ENCODE measurements at regions not wholly inside any gene's neighbourhood (a gene's known extent, or its start where the extent isn't known, plus 50 kb on each side); places are given as distances from the start of the nearest gene placed in this dataset.

- Histone ChIP-seq H3K36me3 (ENCODE audit: insufficient read depth, low read length) (no peaks in the 10 kb centered on the region), H3K4me3 (ENCODE audit: insufficient read depth, low read depth, low read length) (no peak overlapping the region), H3K9ac (ENCODE audit: low read length) (no peak overlapping the region), H3K27ac (ENCODE audit: low read depth, low read length) (no peak overlapping the region), H2AFZ (ENCODE audit: low read depth, low read length) (no peak overlapping the region), H3K4me1 (ENCODE audit: insufficient read depth, low read length) (no peaks in the 10 kb centered on the region), H3K79me2 (ENCODE audit: insufficient read depth, low read length) (no peaks in the 10 kb centered on the region), H3K27me3 (ENCODE audit: insufficient read depth, low read length) (no peaks in the 10 kb centered on the region), H4K20me1 (ENCODE audit: insufficient read depth, low read length) (no peaks in the 10 kb centered on the region), H3K4me2 (ENCODE audit: low read length) (no peak overlapping the region), H3K9me3 (ENCODE audit: insufficient read depth, low read depth, low read length) (no peaks in the 10 kb centered on the region)
- FAIRE-seq, result no peak
- H3K27me3 Mint-ChIP-seq (ENCODE audit: low read depth, unreplicated experiment), result no peaks in the 10 kb centered on the region
- peaks cover 18% of the 10 kb centered on the region for H3K4me1 Mint-ChIP-seq (ENCODE audit: low read depth, unreplicated experiment)
- no peaks in the 10 kb centered on the region for H3K36me3 Mint-ChIP-seq (ENCODE audit: low read depth, unreplicated experiment)
- no peaks in the 10 kb centered on the region for H3K9me3 Mint-ChIP-seq (ENCODE audit: unreplicated experiment)
- no peak overlapping the region for H3K4me3 Mint-ChIP-seq (ENCODE audit: unreplicated experiment)
- TF ChIP-seq CTCF (IDR thresholded peaks at IDR 0.05; ENCODE audit: insufficient read depth, low read depth, low read length) (no peak), EZH2 (IDR thresholded peaks at IDR 0.05; ENCODE audit: insufficient read depth, low read length) (no peak)
- no peak overlapping the region for H3K27ac Mint-ChIP-seq (ENCODE audit: unreplicated experiment)
- DNase-seq (ENCODE audit: low read depth), result no peak
Measured at GRCh38 chr2:207283356-207283755, 117.6 kb upstream of the KLF7 start.

GRCh38 chr2:207284556-207285472 lies 119.1 kb upstream of the KLF7 start:
- Mint-ChIP-seq H3K9me3 (ENCODE audit: unreplicated experiment) (no peaks in the 10 kb centered on the region), H3K4me3 (ENCODE audit: unreplicated experiment) (no peak overlapping the region), H3K36me3 (ENCODE audit: low read depth, unreplicated experiment) (no peaks in the 10 kb centered on the region), H3K27ac (ENCODE audit: unreplicated experiment) (no peak overlapping the region), H3K27me3 (ENCODE audit: low read depth, unreplicated experiment) (no peaks in the 10 kb centered on the region), H3K4me1 (ENCODE audit: low read depth, unreplicated experiment) (peaks cover 18% of the 10 kb centered on the region)
- Histone ChIP-seq H3K27me3 (ENCODE audit: insufficient read depth, low read length) (no peaks in the 10 kb centered on the region), H3K9me3 (ENCODE audit: insufficient read depth, low read depth, low read length) (no peaks in the 10 kb centered on the region), H3K4me1 (ENCODE audit: insufficient read depth, low read length) (no peaks in the 10 kb centered on the region), H3K36me3 (ENCODE audit: insufficient read depth, low read length) (no peaks in the 10 kb centered on the region), H3K27ac (ENCODE audit: low read depth, low read length) (no peak overlapping the region), H2AFZ (ENCODE audit: low read depth, low read length) (no peak overlapping the region), H3K4me3 (ENCODE audit: insufficient read depth, low read depth, low read length) (no peak overlapping the region), H3K79me2 (ENCODE audit: insufficient read depth, low read length) (no peaks in the 10 kb centered on the region), H4K20me1 (ENCODE audit: insufficient read depth, low read length) (no peaks in the 10 kb centered on the region), H3K9ac (ENCODE audit: low read length) (no peak overlapping the region), H3K4me2 (ENCODE audit: low read length) (no peak overlapping the region)
- no peak for FAIRE-seq
- TF ChIP-seq EZH2 (IDR thresholded peaks at IDR 0.05; ENCODE audit: insufficient read depth, low read length) (no peak), CTCF (IDR thresholded peaks at IDR 0.05; ENCODE audit: insufficient read depth, low read depth, low read length) (no peak)
- no peak for DNase-seq (ENCODE audit: low read depth)

GRCh38 chr2:207285473-207285815 lies 119.7 kb upstream of the KLF7 start:
- Histone ChIP-seq H3K4me1 (ENCODE audit: insufficient read depth, low read length) (no peaks in the 10 kb centered on the region), H3K27me3 (ENCODE audit: insufficient read depth, low read length) (no peaks in the 10 kb centered on the region), H3K27ac (ENCODE audit: low read depth, low read length) (no peak overlapping the region), H3K9ac (ENCODE audit: low read length) (no peak overlapping the region), H3K9me3 (ENCODE audit: insufficient read depth, low read depth, low read length) (no peaks in the 10 kb centered on the region), H3K4me2 (ENCODE audit: low read length) (no peak overlapping the region), H3K79me2 (ENCODE audit: insufficient read depth, low read length) (no peaks in the 10 kb centered on the region), H3K4me3 (ENCODE audit: insufficient read depth, low read depth, low read length) (no peak overlapping the region), H2AFZ (ENCODE audit: low read depth, low read length) (no peak overlapping the region), H3K36me3 (ENCODE audit: insufficient read depth, low read length) (no peaks in the 10 kb centered on the region), H4K20me1 (ENCODE audit: insufficient read depth, low read length) (no peaks in the 10 kb centered on the region)
- no peak for TF ChIP-seq EZH2 (IDR thresholded peaks at IDR 0.05; ENCODE audit: insufficient read depth, low read length)
- TF ChIP-seq CTCF (IDR thresholded peaks at IDR 0.05; ENCODE audit: insufficient read depth, low read depth, low read length), result no peak
- FAIRE-seq, result no peak
- no peak for DNase-seq (ENCODE audit: low read depth)
- no peaks in the 10 kb centered on the region for H3K36me3 Mint-ChIP-seq (ENCODE audit: low read depth, unreplicated experiment)
- H3K27me3 Mint-ChIP-seq (ENCODE audit: low read depth, unreplicated experiment), result no peaks in the 10 kb centered on the region
- H3K27ac Mint-ChIP-seq (ENCODE audit: unreplicated experiment), result no peak overlapping the region
- no peak overlapping the region for H3K4me3 Mint-ChIP-seq (ENCODE audit: unreplicated experiment)
- no peaks in the 10 kb centered on the region for H3K9me3 Mint-ChIP-seq (ENCODE audit: unreplicated experiment)
- H3K4me1 Mint-ChIP-seq (ENCODE audit: low read depth, unreplicated experiment), result peaks cover 18% of the 10 kb centered on the region
